SK-N-SH treated with all-trans-retinoic acid at 6 μM for 48 hours (cell line): ENCODE measurements at regions not wholly inside any gene's neighbourhood (a gene's known extent, or its start where the extent isn't known, plus 50 kb on each side); places are given as distances from the start of the nearest gene placed in this dataset.

Source experiments
- ARNTL ChIP-seq: fragments of 450-650 bp; formaldehyde crosslinking; IDR thresholded peaks from 2 replicates; pipeline ENCODE4 v1.5.0; 2020; ENCODE audit warnings: low read depth, mild to moderate bottlenecking, moderate library complexity, borderline replicate concordance
- BACH2 ChIP-seq: fragments of 250-450 bp; sonication (Bioruptor Pico); IDR thresholded peaks from 2 replicates; pipeline ENCODE4 v1.9.0; 2021; ENCODE audit warnings: mild to moderate bottlenecking, borderline replicate concordance
- CREB5 ChIP-seq: fragments of 250-450 bp; sonication (Bioruptor Pico); IDR thresholded peaks from 2 replicates; pipeline ENCODE4 v1.5.1; 2020; ENCODE audit warnings: low read depth, mild to moderate bottlenecking, moderate library complexity
- CSDC2 ChIP-seq: fragments of 250-450 bp; sonication (Bioruptor Pico); IDR thresholded peaks from 2 replicates; pipeline ENCODE4 v1.5.0; 2020; ENCODE audit warnings: mild to moderate bottlenecking, moderate library complexity
- CSRNP3 ChIP-seq: fragments of 250-450 bp; sonication (Bioruptor Pico); IDR thresholded peaks from 2 replicates; pipeline ENCODE4 v1.5.1; 2021; ENCODE audit warnings: mild to moderate bottlenecking, moderate library complexity
- GLIS3 ChIP-seq: fragments of 250-450 bp; sonication (Bioruptor Pico); IDR thresholded peaks from 2 replicates; pipeline ENCODE4 v1.5.0; 2020; ENCODE audit warnings: mild to moderate bottlenecking, moderate library complexity
- ISL1 ChIP-seq: fragments of 250-450 bp; sonication (Bioruptor Pico); IDR thresholded peaks from 2 replicates; pipeline ENCODE4 v2.1.2; 2022; ENCODE audit warnings: mild to moderate bottlenecking, moderate library complexity
- PATZ1 ChIP-seq: fragments of 250-450 bp; sonication (Bioruptor Pico); IDR thresholded peaks from 2 replicates; pipeline ENCODE4 v1.8.0; 2020; ENCODE audit warnings: mild to moderate bottlenecking, moderate library complexity, borderline replicate concordance
- PPARA ChIP-seq: fragments of 250-450 bp; sonication (Bioruptor Pico); IDR thresholded peaks from 2 replicates; pipeline ENCODE4 v1.5.0; 2020; ENCODE audit warnings: mild to moderate bottlenecking, borderline replicate concordance
- RARB ChIP-seq: fragments of 250-450 bp; sonication (Bioruptor Pico); IDR thresholded peaks from 2 replicates; pipeline ENCODE4 v1.8.0; 2021; ENCODE audit warnings: mild to moderate bottlenecking, moderate library complexity
- SNAI2 ChIP-seq: fragments of 250-450 bp; sonication (Bioruptor Pico); IDR thresholded peaks from 2 replicates; pipeline ENCODE4 v1.5.0; 2020; ENCODE audit warnings: mild to moderate bottlenecking, moderate library complexity
- ZFP3 ChIP-seq: fragments of 250-450 bp; sonication (Bioruptor Pico); IDR thresholded peaks from 2 replicates; pipeline ENCODE4 v1.5.0; 2020; ENCODE audit warnings: mild to moderate bottlenecking, moderate library complexity
- ZNF70 ChIP-seq: fragments of 450-650 bp; formaldehyde crosslinking; IDR thresholded peaks from 2 replicates; pipeline ENCODE4 v1.5.0; 2020; ENCODE audit warnings: mild to moderate bottlenecking, moderate library complexity
- ZNF8 ChIP-seq: fragments of 450-650 bp; formaldehyde crosslinking; IDR thresholded peaks from 2 replicates; pipeline ENCODE4 v1.5.0; 2020; ENCODE audit warnings: mild to moderate bottlenecking, moderate library complexity

GRCh38 chr12:9449181-9449580 is 158.5 kb downstream of the KLRB1 start:
- TF ChIP-seq ZNF8 (CRISPR knock-in tag) (no peak), CSDC2 (CRISPR knock-in tag) (no peak), PPARA (CRISPR knock-in tag) (no peak), ARNTL (CRISPR knock-in tag) (no peak), CSRNP3 (CRISPR knock-in tag) (no peak), SNAI2 (CRISPR knock-in tag) (no peak), PATZ1 (CRISPR knock-in tag) (no peak), RARB (no peak), ZFP3 (no peak), GLIS3 (CRISPR knock-in tag) (no peak), ZNF70 (CRISPR knock-in tag) (no peak), CREB5 (no peak), ISL1 (no peak), BACH2 (CRISPR knock-in tag) (no peak)
